HG03520 (cell line): ENCODE measurements at regions not wholly inside any gene's neighbourhood (a gene's known extent, or its start where the extent isn't known, plus 50 kb on each side); places are given as distances from the start of the nearest gene placed in this dataset.

Experiments
- ATAC-seq: cut with Tn5 transposase; IDR thresholded peaks from one replicate; pipeline ENCODE4 v1.9.1; 2021; ENCODE audit warnings: mild to moderate bottlenecking, moderate library complexity; ENCODE audit not compliant: unreplicated experiment

DNA sequence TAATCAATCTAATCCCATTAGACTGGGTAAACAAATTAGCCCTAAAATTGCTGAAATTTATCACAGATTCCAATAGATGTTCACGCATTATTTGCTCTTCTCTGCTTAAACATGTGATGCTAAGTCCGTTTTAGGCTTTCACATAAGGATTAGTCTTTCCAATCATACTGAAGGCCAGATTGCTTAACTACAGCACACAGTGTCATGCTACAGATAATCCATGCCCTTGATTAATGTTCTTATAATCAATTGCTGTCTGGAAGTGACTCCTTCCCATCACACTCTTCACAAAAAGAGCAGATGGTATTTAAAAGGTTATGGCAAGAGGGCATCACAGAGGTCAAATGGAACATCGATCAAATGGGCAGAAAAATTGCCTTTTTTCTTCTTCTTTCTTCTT is 471.5 kb upstream of the ROBO1 start:
- no peak for ATAC-seq

DNA sequence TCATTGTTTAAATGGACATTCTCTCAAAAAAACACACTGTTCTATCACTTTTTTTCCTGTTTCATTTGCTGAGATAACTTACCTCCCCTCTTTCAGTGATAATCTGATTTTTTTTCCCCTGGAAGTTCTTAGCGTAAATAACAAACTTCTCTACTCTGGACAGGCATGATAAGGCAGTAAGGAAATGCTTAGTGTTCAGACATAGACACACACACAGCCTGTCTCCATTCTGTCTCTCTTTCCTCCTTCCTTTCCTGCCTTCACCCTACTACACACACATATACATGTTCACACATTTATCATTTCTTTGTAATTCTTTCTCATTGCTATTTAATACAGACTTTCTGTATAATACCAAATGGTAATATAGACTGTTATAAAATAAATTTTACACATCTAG is 470.8 kb upstream of the ROBO1 start:
- ATAC-seq = no peak

- no peak for ATAC-seq
These were observed 470.4 kb upstream of the ROBO1 start for GRCh38 chr3:80238152-80238551.

DNA sequence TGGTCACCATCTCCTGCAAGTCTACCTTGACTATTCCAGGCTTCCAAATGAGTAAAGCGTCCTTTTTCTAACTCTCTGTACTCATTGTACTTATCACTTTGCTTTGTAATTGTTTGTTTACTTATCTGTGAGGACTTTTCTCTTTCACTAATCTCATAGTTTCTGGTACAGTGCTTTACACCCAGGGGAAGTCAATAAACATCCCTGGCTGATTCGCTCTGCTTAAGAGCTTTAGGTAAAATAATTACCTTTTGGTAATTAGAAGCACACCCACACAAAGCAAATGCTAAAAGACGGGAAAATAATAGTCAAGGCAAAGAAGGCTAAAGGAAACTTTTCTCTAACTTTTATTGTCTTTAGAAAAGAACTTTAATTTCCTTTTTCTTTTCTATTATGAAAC is 466.9 kb upstream of the ROBO1 start:
- ATAC-seq = no peak

DNA sequence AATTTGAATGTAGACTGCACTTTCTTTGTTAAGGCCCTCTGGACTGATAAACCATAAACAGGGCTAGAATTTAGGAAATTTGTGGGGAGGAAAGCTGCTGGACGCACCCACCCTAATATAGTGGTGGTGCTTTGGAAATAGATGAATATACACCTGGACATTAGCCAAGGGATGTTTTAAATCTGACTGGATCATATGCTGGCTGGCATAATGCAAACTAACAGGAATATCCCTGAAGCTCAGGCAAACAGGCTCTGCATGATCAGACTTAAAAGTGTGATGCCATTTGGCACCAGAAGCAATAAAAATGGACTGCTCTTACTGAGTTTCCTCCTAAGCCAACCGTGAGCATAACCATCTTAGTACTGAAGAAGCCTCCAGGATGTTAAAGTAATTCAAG is 465.8 kb upstream of the ROBO1 start:
- ATAC-seq = no peak

DNA sequence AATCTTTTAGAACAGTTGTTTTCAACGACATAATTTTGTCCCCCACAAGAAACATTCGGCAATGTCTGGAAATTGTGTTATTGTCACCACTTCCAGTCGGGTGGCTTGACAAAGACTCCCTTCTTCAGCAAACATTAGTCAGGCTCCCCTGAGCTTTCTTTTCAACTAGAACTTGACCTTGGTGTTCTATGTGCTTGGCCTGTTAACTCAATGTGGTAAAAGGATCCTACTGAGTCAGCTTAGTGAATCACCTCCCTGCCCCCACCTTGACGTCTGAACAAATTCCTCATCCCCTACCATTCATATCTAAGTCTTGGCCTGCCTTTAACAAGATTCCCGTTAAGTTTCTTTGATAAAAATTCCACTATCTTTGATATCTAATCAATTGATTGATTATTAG is 465.0 kb upstream of the ROBO1 start:
- no peak for ATAC-seq

GRCh38 chr3:80230962-80231361 is 463.2 kb upstream of the ROBO1 start:
- ATAC-seq = no peak

DNA sequence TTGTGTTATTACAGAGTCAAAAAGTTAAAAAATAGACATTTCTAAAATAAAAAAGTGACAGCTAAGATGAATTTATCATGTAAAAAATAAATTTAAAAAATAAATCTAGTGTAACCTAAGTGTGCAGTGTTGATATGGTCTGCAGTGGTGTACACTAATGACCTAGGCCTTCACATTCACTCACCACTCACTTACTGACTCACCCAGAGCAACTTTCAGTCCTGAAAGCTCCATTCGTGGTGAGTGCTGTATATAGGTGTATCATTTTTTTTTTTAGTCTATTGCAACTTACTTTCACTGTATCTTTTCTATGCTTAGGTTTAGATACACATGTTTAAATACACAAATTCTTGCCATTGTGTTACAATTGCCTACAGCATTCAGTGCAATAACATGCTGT is 459.4 kb upstream of the ROBO1 start:
- no peak for ATAC-seq

DNA sequence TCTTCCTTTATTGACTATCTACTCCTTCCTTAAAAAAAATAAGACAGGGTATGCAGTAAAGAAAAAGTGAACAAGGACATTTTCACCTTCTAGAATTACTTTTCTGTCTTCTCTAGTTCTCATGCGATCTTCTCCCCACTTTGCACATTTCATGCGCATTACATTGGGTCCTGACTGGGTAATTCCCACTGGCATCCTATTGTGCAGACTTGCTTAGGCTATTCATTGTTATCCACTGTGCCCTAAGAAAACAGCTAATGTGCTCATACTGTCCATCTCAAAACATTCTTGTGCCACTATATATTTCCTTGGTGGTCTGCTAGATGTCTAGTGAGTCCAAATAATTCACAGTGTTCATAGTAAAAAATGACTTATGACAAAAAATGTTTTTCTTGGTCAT is 447.4 kb upstream of the ROBO1 start:
- no peak for ATAC-seq

- ATAC-seq = no peak
These were observed 445.3 kb upstream of the ROBO1 start for GRCh38 chr3:80213086-80213485.

- no peak for ATAC-seq
These were observed 425.1 kb upstream of the ROBO1 start for GRCh38 chr3:80192936-80193335.

GRCh38 chr3:80190051-80190450 is 422.3 kb upstream of the ROBO1 start:
- ATAC-seq = no peak

DNA sequence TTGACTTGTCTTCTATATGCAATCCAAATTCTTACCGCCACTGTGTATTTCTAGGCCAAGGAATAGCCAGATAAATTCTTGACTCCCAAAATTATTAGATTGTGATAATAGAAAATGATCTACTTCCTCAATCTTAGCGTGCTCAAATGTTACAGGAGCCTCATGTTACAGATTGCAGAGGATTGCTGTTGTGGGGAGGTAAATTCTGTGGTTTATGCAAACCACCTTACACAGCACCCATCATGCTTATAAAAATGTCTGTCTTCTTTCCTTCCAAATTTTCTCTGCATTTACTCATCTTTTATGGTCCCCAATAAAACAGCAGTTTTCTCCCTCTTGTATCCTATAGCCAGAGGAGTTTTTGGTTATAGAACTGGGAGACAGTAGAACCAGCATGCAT is 420.2 kb upstream of the ROBO1 start:
- ATAC-seq = no peak

DNA sequence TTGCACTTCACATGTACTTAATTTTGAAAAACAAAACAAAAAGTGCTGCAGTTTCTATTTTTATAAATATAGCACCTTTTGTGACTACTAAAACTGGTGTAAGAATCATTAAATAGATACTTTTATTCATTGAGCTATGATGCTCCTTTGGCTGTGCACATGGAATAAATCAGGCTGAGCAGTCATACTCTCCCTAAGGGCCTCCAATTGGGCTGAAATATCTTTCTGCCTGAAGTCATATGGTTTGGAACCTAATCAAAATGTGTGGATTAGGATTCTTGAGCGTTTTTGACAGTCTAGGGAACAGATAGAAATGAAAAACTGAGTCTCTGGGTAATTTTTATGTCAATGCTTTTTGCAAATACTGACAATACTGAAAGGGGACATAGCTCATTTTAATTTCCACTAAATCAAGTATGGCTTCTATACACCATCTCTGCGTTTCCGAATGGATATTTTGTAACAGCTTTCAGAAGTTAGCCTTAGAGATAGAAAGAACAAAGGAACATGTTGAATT is 392.2 kb upstream of the ROBO1 start:
- ATAC-seq = no peak

GRCh38 chr3:80158332-80158731 is 390.5 kb upstream of the ROBO1 start:
- ATAC-seq = no peak

- ATAC-seq = no peak
These were observed 389.7 kb upstream of the ROBO1 start for GRCh38 chr3:80157546-80157945.

- ATAC-seq = no peak
These were observed 384.9 kb upstream of the ROBO1 start for GRCh38 chr3:80152692-80153091.

GRCh38 chr3:80142714-80143113 is 374.9 kb upstream of the ROBO1 start:
- ATAC-seq = no peak

- ATAC-seq = no peak
These were observed 373.8 kb upstream of the ROBO1 start for GRCh38 chr3:80141557-80141956.

- ATAC-seq = no peak
These were observed 348.5 kb upstream of the ROBO1 start for GRCh38 chr3:80116281-80116680.

- ATAC-seq = no peak
These were observed 346.9 kb upstream of the ROBO1 start for GRCh38 chr3:80114694-80115093.

GRCh38 chr3:80113331-80113730 is 345.5 kb upstream of the ROBO1 start:
- no peak for ATAC-seq

GRCh38 chr3:80099559-80100066 is 331.8 kb upstream of the ROBO1 start:
- ATAC-seq = no peak

GRCh38 chr3:80097674-80098073 is 329.9 kb upstream of the ROBO1 start:
- no peak for ATAC-seq
